T-helper 2 cell treated with Interferon-gamma antibody and Interleukin-4, amounts not matched to agents 100 ng/mL and 5 ng/mL, for 36 hours (primary cell): ENCODE measurements at regions not wholly inside any gene's neighbourhood (a gene's known extent, or its start where the extent isn't known, plus 50 kb on each side); places are given as distances from the start of the nearest gene placed in this dataset.

Experiments
- intact Hi-C: fragments of 100-400 bp; cut with micrococcal nuclease; formaldehyde crosslinking; loops from one replicate; pipeline ENCODE4 v1.15.1; 2023

GRCh38 chr11:45476126-45476525 is 189.3 kb downstream of the CHST1 start:
- intact Hi-C loops, result no loop called here

- intact Hi-C loops, result no loop called here
These were observed 189.0 kb upstream of the SYT13 start for GRCh38 chr11:45475173-45475572.

- intact Hi-C loops, result no loop called here
These were observed 187.3 kb upstream of the SYT13 start for GRCh38 chr11:45473341-45473895.

- intact Hi-C loops, result no loop called here
These were observed 186.7 kb upstream of the SYT13 start for GRCh38 chr11:45472716-45473317.

GRCh38 chr11:45471266-45471665 is 185.1 kb upstream of the SYT13 start:
- intact Hi-C loops, result no loop called here

- intact Hi-C loops, result no loop called here
These were observed 184.6 kb upstream of the SYT13 start for GRCh38 chr11:45470794-45471167.

GRCh38 chr11:45470151-45470793 is 184.1 kb upstream of the SYT13 start:
- intact Hi-C loops, result no loop called here

GRCh38 chr11:45468267-45468856 is 182.2 kb upstream of the SYT13 start:
- intact Hi-C loops, result no loop called here

GRCh38 chr11:45463541-45463940 is 177.4 kb upstream of the SYT13 start:
- intact Hi-C loops, result no loop called here

- intact Hi-C loops, result no loop called here
These were observed 175.4 kb upstream of the SYT13 start for GRCh38 chr11:45461514-45461913.

- intact Hi-C loops, result no loop called here
These were observed 173.3 kb upstream of the SYT13 start for GRCh38 chr11:45459491-45459890.

GRCh38 chr11:45458269-45458668 is 172.1 kb upstream of the SYT13 start:
- intact Hi-C loops, result no loop called here

- intact Hi-C loops, result no loop called here
These were observed 171.5 kb upstream of the SYT13 start for GRCh38 chr11:45457649-45458048.

GRCh38 chr11:45456686-45457085 is 170.5 kb upstream of the SYT13 start:
- intact Hi-C loops, result no loop called here

GRCh38 chr11:45455536-45455935 is 169.4 kb upstream of the SYT13 start:
- intact Hi-C loops, result no loop called here

- intact Hi-C loops, result no loop called here
These were observed 168.8 kb upstream of the SYT13 start for GRCh38 chr11:45454917-45455401.

- intact Hi-C loops, result no loop called here
These were observed 167.6 kb upstream of the SYT13 start for GRCh38 chr11:45453721-45454120.

- intact Hi-C loops, result no loop called here
These were observed 165.8 kb upstream of the SYT13 start for GRCh38 chr11:45451766-45452440.

- intact Hi-C loops, result no loop called here
These were observed 164.0 kb upstream of the SYT13 start for GRCh38 chr11:45450189-45450588.

- intact Hi-C loops, result no loop called here
These were observed 163.0 kb upstream of the SYT13 start for GRCh38 chr11:45449036-45449601.

- intact Hi-C loops, result no loop called here
These were observed 162.4 kb upstream of the SYT13 start for GRCh38 chr11:45448561-45448960.

GRCh38 chr11:45446998-45447397 is 160.9 kb upstream of the SYT13 start:
- intact Hi-C loops, result no loop called here
